ENCODE measurements at regions not wholly inside any gene's neighbourhood (a gene's known extent, or its start where the extent isn't known, plus 50 kb on each side); places are given as distances from the start of the nearest gene placed in this dataset.

- Histone ChIP-seq H3K27me3 (ENCODE audit: control insufficient read depth, insufficient read depth, low read length) (no peaks in the 10 kb centered on the region), H3K4me3 (ENCODE audit: low read depth in 2 of 2, low read length in 2 of 2) (no peak overlapping the region), H3K9me3 (ENCODE audit: control insufficient read depth, insufficient read depth, low read depth, low read length) (no peaks in the 10 kb centered on the region), H3K27ac (ENCODE audit: low read length) (no peak overlapping the region), H3K4me1 (ENCODE audit: control insufficient read depth, insufficient read depth, low read length) (no peaks in the 10 kb centered on the region), H3K36me3 (ENCODE audit: control insufficient read depth, insufficient read depth, low read length) (no peaks in the 10 kb centered on the region)
- TF ChIP-seq CTCF (IDR thresholded peaks at IDR 0.05) (no peak), REST (IDR thresholded peaks at IDR 0.05; ENCODE audit: insufficient read depth in 1 of 2, low read depth in 2 of 2, low read length in 1 of 2) (no peak), POLR2AphosphoS5 (IDR thresholded peaks at IDR 0.05; ENCODE audit: low read depth, low read length) (no peak), SIN3A (IDR thresholded peaks at IDR 0.05; ENCODE audit: borderline replicate concordance, insufficient read depth, low read depth, low read length) (no peak), TCF7L2 (IDR thresholded peaks at IDR 0.05; ENCODE audit: low read depth, low read length) (no peak)
- no TSS peak for BruUV-seq (replicated peaks)
- no peak for ATAC-seq
- CTCF ChIA-PET, result no interaction called here
- no peak for DNase-seq (ENCODE audit: low read depth, low spot score)
- POLR2A ChIA-PET, result no interaction called here
- intact Hi-C loops (cut with micrococcal nuclease; ENCODE audit: unreplicated experiment) (no loop called here), in situ Hi-C loops (cut with HindIII; ENCODE audit: low pct_unique_long_range_greater_than_20kb, low sequenced_read_pairs) (no loop called here)
Observed at GRCh38 chr14:43937001-43937400, 570.1 kb downstream of the FSCB start.

GRCh38 chr14:43934102-43934501, 573.0 kb downstream of the FSCB start:
- intact Hi-C loops (cut with micrococcal nuclease; ENCODE audit: unreplicated experiment), result no loop called here
- no peaks in the 10 kb centered on the region for H3K9me3 ChIP-seq (ENCODE audit: control insufficient read depth, insufficient read depth, low read depth, low read length)
- H3K27ac ChIP-seq (ENCODE audit: low read length), result no peak overlapping the region
- DNase-seq (ENCODE audit: low read depth, low spot score), result no peak
- H3K27me3 ChIP-seq (ENCODE audit: control insufficient read depth, insufficient read depth, low read length), result no peaks in the 10 kb centered on the region
- H3K36me3 ChIP-seq (ENCODE audit: control insufficient read depth, insufficient read depth, low read length), result no peaks in the 10 kb centered on the region
- no peaks in the 10 kb centered on the region for H3K4me1 ChIP-seq (ENCODE audit: control insufficient read depth, insufficient read depth, low read length)
- in situ Hi-C loops (cut with HindIII; ENCODE audit: low pct_unique_long_range_greater_than_20kb, low sequenced_read_pairs), result no loop called here
- ChIA-PET CTCF (no interaction called here), POLR2A (no interaction called here)
- BruUV-seq (replicated peaks), result no TSS peak
- no peak for TF ChIP-seq POLR2AphosphoS5 (IDR thresholded peaks at IDR 0.05; ENCODE audit: low read depth, low read length)
- no peak for TF ChIP-seq SIN3A (IDR thresholded peaks at IDR 0.05; ENCODE audit: borderline replicate concordance, insufficient read depth, low read depth, low read length)
- TF ChIP-seq CTCF (IDR thresholded peaks at IDR 0.05), result no peak
- no peak for TF ChIP-seq REST (IDR thresholded peaks at IDR 0.05; ENCODE audit: insufficient read depth in 1 of 2, low read depth in 2 of 2, low read length in 1 of 2)
- TF ChIP-seq TCF7L2 (IDR thresholded peaks at IDR 0.05; ENCODE audit: low read depth, low read length), result no peak
- ATAC-seq, result no peak
- no peak overlapping the region for H3K4me3 ChIP-seq (ENCODE audit: low read depth in 2 of 2, low read length in 2 of 2)

All from Panc1 (cell line).